ENCODE measurements at regions not wholly inside any gene's neighbourhood (a gene's known extent, or its start where the extent isn't known, plus 50 kb on each side); places are given as distances from the start of the nearest gene placed in this dataset.

- no peaks in the 10 kb centered on the region for H3K9me3 ChIP-seq (replicated peaks; ENCODE audit: control insufficient read depth, insufficient read depth, low read length)
- BruUV-seq (replicated peaks) = no TSS peak
- H3K27ac ChIP-seq (ENCODE audit: insufficient read depth, low read depth, low read length) = no peak overlapping the region
- ChIA-PET POLR2A (no interaction called here), CTCF (interaction anchor here (1.4 kb wide), 2 partner anchors 18 to 19 kb away, joined by 3 to 5 read pairs; no protein-coding TSS in a partner anchor)
- no peak overlapping the region for H3K9ac ChIP-seq (replicated peaks; ENCODE audit: extremely low read depth, insufficient read depth, low read length)
- no peak overlapping the region for H2AFZ ChIP-seq (ENCODE audit: low read depth, low read length)
- no peak overlapping the region for H3K4me3 ChIP-seq (replicated peaks in 1 of 3; ENCODE audit: insufficient read depth in 1 of 3, low read depth in 1 of 3, low read length in 3 of 3)
- FAIRE-seq = no peak
- H4K20me1 ChIP-seq (replicated peaks; ENCODE audit: control insufficient read depth, extremely low read depth, insufficient read depth, low read length) = no peaks in the 10 kb centered on the region
- H3K36me3 ChIP-seq (ENCODE audit: control insufficient read depth in 2 of 2, extremely low read depth in 1 of 2, insufficient read depth in 2 of 2, low read length in 2 of 2) = no peaks in the 10 kb centered on the region
- no peak overlapping the region for H3K4me2 ChIP-seq (ENCODE audit: insufficient read depth, low read length)
- no peaks in the 10 kb centered on the region for H3K79me2 ChIP-seq (ENCODE audit: control insufficient read depth, insufficient read depth, low read length)
- no peak for TF ChIP-seq GATA2 (IDR thresholded peaks at IDR 0.05; ENCODE audit: insufficient read depth, insufficient read length, low read depth, low read length)
- no peak for TF ChIP-seq MAX (IDR thresholded peaks at IDR 0.05; ENCODE audit: insufficient read depth, insufficient read length)
- TF ChIP-seq EZH2 (IDR thresholded peaks at IDR 0.05; ENCODE audit: borderline replicate concordance, low read depth, low read length, severe bottlenecking) = no peak
- no peak for TF ChIP-seq JUN (IDR thresholded peaks at IDR 0.05; ENCODE audit: borderline replicate concordance, insufficient read depth, insufficient read length, low read depth)
- no peak for TF ChIP-seq POLR2AphosphoS5 (IDR thresholded peaks at IDR 0.05; ENCODE audit: insufficient read depth, low read depth, low read length)
- TF ChIP-seq POLR2A (IDR thresholded peaks at IDR 0.05; ENCODE audit: low read depth, low read length) = no peak
- intact Hi-C loops (cut with micrococcal nuclease) (no loop called here), dilution Hi-C loops (cut with MboI; ENCODE audit: extremely low pct_ligation_motif_present, low sequenced_read_pairs) (no loop called here)
- H3K27me3 ChIP-seq (ENCODE audit: control insufficient read depth in 2 of 2, insufficient read depth in 2 of 2, low read length in 2 of 2) = no peaks in the 10 kb centered on the region
- H3K9me1 ChIP-seq (replicated peaks; ENCODE audit: control insufficient read depth, extremely low read depth, insufficient read depth, low read length) = no peaks in the 10 kb centered on the region
- H3K4me1 ChIP-seq (ENCODE audit: control insufficient read depth, extremely low read depth, insufficient read depth, low read length) = no peaks in the 10 kb centered on the region
- DNase-seq (ENCODE audit: low read depth, low spot score) = no peak
Observed at GRCh38 chr11:28547321-28547741, 439.1 kb downstream of the METTL15 start.

GRCh38 chr11:28545536-28545935 is 437.3 kb downstream of the METTL15 start:
- dilution Hi-C loops (cut with MboI; ENCODE audit: extremely low pct_ligation_motif_present, low sequenced_read_pairs) = no loop called here
- Histone ChIP-seq H2AFZ (ENCODE audit: low read depth, low read length) (no peak overlapping the region), H4K20me1 (replicated peaks; ENCODE audit: control insufficient read depth, extremely low read depth, insufficient read depth, low read length) (no peaks in the 10 kb centered on the region), H3K9me1 (replicated peaks; ENCODE audit: control insufficient read depth, extremely low read depth, insufficient read depth, low read length) (no peaks in the 10 kb centered on the region), H3K79me2 (ENCODE audit: control insufficient read depth, insufficient read depth, low read length) (no peaks in the 10 kb centered on the region), H3K4me1 (ENCODE audit: control insufficient read depth, extremely low read depth, insufficient read depth, low read length) (no peaks in the 10 kb centered on the region), H3K27me3 (ENCODE audit: control insufficient read depth in 2 of 2, insufficient read depth in 2 of 2, low read length in 2 of 2) (no peaks in the 10 kb centered on the region), H3K9ac (replicated peaks; ENCODE audit: extremely low read depth, insufficient read depth, low read length) (no peak overlapping the region), H3K9me3 (replicated peaks; ENCODE audit: control insufficient read depth, insufficient read depth, low read length) (no peaks in the 10 kb centered on the region), H3K4me3 (replicated peaks in 1 of 3; ENCODE audit: insufficient read depth in 1 of 3, low read depth in 1 of 3, low read length in 3 of 3) (no peak overlapping the region), H3K27ac (ENCODE audit: insufficient read depth, low read depth, low read length) (no peak overlapping the region), H3K36me3 (ENCODE audit: control insufficient read depth in 2 of 2, extremely low read depth in 1 of 2, insufficient read depth in 2 of 2, low read length in 2 of 2) (no peaks in the 10 kb centered on the region), H3K4me2 (ENCODE audit: insufficient read depth, low read length) (no peak overlapping the region)
- FAIRE-seq (no peak), DNase-seq (ENCODE audit: low read depth, low spot score) (no peak)
- TF ChIP-seq EZH2 (IDR thresholded peaks at IDR 0.05; ENCODE audit: borderline replicate concordance, low read depth, low read length, severe bottlenecking) (no peak), GATA2 (IDR thresholded peaks at IDR 0.05; ENCODE audit: insufficient read depth, insufficient read length, low read depth, low read length) (no peak), JUN (IDR thresholded peaks at IDR 0.05; ENCODE audit: borderline replicate concordance, insufficient read depth, insufficient read length, low read depth) (no peak), MAX (IDR thresholded peaks at IDR 0.05; ENCODE audit: insufficient read depth, insufficient read length) (no peak), CTCF (IDR thresholded peaks at IDR 0.05; ENCODE audit: extremely low read depth in 1 of 2, insufficient read depth in 1 of 2, low read depth in 1 of 2, low read length in 2 of 2) (no peak), POLR2AphosphoS5 (IDR thresholded peaks at IDR 0.05; ENCODE audit: insufficient read depth, low read depth, low read length) (no peak), FOS (IDR thresholded peaks at IDR 0.05; ENCODE audit: borderline replicate concordance, insufficient read depth, low read length) (no peak), MYC (IDR thresholded peaks at IDR 0.05; ENCODE audit: low read depth, low read length) (no peak), POLR2A (IDR thresholded peaks at IDR 0.05; ENCODE audit: low read depth, low read length) (no peak)
- BruUV-seq (replicated peaks) = no TSS peak
- POLR2A ChIA-PET = no interaction called here
- intact Hi-C loops (cut with micrococcal nuclease) = no loop called here
- CTCF ChIA-PET = no interaction called here
